PC-3 (cell line): ENCODE measurements at regions not wholly inside any gene's neighbourhood (a gene's known extent, or its start where the extent isn't known, plus 50 kb on each side); places are given as distances from the start of the nearest gene placed in this dataset.

ENCODE experiments used
- EZH2phosphoT487 ChIP-seq: fragments of 300-600 bp; sonication (generic); IDR thresholded peaks from 2 replicates; pipeline ENCODE4 v1.6.1; 2018; ENCODE audit warnings: mild to moderate bottlenecking, antibody characterized with exemption, low read length, borderline replicate concordance
- TF ChIP-seq, protein P1 (sequence below): fragments of 300-600 bp; sonication (generic); conservative IDR thresholded peaks from 2 replicates; pipeline ENCODE4 v1.5.1; 2017; ENCODE audit warnings: antibody characterized with exemption, low read depth, mild to moderate bottlenecking, low read length

DNA sequence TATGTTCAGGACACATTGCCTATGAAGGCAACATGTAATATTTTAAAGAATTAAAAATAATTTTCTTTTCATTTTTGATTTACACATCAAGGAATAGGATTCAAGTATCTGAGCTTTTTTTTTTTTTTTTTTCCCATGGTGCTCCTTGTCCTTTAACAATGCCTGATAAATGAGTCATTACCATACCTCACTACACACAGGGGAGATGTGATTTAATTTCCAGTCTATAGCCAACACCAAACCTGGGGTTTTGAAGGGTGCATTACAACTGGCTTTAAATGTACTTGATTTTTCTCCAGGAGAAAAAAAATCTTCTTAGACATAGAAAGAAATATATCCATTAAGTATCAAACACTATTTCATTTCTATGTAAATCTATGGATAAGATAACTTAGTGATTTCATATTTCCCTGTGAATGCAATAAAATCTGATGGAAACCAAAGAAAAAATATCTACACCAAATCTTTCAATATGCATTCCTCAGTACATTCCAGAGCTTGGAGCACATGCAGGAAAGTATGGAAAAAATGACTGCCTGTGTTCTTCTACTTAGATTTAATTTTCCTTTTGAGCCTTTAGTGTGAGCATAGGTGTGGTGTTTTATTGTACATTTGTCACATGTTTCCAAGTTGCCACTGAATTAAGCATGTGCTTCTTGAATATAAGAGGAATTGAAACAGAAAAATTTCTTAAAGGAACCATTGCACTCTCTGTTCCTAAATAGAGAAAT is 204.8 kb upstream of the MEOX2 start:
- TF ChIP-seq, protein P1, sequence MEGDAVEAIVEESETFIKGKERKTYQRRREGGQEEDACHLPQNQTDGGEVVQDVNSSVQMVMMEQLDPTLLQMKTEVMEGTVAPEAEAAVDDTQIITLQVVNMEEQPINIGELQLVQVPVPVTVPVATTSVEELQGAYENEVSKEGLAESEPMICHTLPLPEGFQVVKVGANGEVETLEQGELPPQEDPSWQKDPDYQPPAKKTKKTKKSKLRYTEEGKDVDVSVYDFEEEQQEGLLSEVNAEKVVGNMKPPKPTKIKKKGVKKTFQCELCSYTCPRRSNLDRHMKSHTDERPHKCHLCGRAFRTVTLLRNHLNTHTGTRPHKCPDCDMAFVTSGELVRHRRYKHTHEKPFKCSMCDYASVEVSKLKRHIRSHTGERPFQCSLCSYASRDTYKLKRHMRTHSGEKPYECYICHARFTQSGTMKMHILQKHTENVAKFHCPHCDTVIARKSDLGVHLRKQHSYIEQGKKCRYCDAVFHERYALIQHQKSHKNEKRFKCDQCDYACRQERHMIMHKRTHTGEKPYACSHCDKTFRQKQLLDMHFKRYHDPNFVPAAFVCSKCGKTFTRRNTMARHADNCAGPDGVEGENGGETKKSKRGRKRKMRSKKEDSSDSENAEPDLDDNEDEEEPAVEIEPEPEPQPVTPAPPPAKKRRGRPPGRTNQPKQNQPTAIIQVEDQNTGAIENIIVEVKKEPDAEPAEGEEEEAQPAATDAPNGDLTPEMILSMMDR = no peak
- no peak for TF ChIP-seq EZH2phosphoT487
